ENCODE measurements at regions not wholly inside any gene's neighbourhood (a gene's known extent, or its start where the extent isn't known, plus 50 kb on each side); places are given as distances from the start of the nearest gene placed in this dataset.

DNA sequence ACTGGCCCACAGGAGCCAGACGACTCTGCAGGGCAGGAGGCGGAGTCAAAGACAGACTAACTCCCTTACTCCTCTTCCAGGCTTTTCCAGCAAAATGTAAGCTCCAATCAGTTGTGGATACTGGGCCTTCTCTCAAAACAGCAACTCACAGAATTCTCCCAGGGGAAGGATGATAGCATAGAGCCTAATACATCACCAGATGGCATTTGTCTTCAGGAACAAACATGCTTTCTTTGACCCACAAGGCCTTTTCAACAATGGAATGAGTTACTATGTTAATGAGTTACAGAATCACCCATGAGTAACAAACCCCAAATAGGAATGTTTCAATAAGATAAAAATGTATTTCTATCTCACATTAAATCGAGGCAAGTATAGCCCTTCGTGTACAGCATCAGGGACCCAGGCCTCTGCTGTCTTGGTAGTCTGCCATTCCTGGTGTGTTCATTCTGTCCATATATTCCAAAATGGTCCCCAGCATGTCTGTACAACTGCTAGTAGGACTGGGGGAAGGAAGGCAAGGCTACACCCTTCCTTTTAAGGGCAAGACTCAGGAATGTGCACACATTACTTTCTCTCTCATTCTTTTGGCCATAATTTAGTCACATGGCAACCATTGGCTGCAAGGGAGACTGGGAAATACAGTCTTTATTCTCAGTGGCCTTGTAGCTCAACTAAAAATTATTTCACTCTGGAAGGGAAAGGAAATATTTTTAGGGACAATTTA lies 76.4 kb downstream of the BOD1L2 start:
- no peak for TF ChIP-seq SIN3A (IDR thresholded peaks at IDR 0.05; ENCODE audit: borderline replicate concordance, insufficient read depth, low read length)
- TF ChIP-seq TAF1 (IDR thresholded peaks at IDR 0.05; ENCODE audit: borderline replicate concordance, insufficient read depth, low read length): no peak
- TF ChIP-seq POLR2AphosphoS5 (IDR thresholded peaks at IDR 0.05; ENCODE audit: low read depth, low read length): no peak
- TF ChIP-seq, protein P1, sequence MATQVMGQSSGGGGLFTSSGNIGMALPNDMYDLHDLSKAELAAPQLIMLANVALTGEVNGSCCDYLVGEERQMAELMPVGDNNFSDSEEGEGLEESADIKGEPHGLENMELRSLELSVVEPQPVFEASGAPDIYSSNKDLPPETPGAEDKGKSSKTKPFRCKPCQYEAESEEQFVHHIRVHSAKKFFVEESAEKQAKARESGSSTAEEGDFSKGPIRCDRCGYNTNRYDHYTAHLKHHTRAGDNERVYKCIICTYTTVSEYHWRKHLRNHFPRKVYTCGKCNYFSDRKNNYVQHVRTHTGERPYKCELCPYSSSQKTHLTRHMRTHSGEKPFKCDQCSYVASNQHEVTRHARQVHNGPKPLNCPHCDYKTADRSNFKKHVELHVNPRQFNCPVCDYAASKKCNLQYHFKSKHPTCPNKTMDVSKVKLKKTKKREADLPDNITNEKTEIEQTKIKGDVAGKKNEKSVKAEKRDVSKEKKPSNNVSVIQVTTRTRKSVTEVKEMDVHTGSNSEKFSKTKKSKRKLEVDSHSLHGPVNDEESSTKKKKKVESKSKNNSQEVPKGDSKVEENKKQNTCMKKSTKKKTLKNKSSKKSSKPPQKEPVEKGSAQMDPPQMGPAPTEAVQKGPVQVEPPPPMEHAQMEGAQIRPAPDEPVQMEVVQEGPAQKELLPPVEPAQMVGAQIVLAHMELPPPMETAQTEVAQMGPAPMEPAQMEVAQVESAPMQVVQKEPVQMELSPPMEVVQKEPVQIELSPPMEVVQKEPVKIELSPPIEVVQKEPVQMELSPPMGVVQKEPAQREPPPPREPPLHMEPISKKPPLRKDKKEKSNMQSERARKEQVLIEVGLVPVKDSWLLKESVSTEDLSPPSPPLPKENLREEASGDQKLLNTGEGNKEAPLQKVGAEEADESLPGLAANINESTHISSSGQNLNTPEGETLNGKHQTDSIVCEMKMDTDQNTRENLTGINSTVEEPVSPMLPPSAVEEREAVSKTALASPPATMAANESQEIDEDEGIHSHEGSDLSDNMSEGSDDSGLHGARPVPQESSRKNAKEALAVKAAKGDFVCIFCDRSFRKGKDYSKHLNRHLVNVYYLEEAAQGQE (IDR thresholded peaks at IDR 0.05; ENCODE audit: insufficient read depth in 1 of 2, low read depth in 2 of 2, low read length in 2 of 2): no peak
- TF ChIP-seq FOXP2 (optimal IDR thresholded peaks at IDR 0.05; ENCODE audit: borderline replicate concordance, extremely low read depth, extremely low read length, insufficient read depth): no peak

DNA sequence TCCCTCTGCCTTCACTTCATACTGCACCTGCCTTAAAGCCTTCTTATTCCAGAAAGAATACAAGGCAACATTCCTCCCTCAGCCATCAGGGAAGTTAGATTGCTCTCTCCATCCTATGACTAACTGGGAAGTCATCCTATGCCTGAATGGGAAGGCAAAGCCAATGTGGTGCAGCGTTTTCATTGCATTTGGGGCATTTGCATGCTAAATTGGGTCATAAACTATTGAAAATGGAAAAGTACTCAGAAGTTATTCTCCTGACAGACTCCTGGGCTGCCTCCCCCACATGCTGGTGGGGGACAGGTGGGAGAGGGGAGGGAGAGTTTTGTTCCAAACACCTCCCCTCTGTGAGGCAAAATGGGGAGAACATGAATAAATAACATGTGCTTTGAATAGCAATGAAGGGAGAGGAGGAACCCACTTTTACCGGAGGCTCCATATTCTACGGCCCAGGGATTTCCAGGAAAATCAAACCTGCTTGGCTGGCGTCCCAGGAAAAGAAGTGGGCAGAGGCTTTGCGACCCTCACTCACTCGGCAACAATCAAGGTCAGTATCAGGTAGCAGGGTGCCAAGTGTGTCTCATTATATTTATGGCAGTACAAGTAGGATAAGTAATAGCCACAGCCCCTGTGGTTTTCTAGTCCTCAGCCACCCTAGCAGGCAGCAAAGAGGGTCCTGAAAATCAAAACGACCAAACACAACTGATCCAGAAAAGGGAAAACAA lies 84.1 kb downstream of the BOD1L2 start:
- no peak for TF ChIP-seq FOXP2 (optimal IDR thresholded peaks at IDR 0.05; ENCODE audit: borderline replicate concordance, extremely low read depth, extremely low read length, insufficient read depth)
- TF ChIP-seq SIN3A (IDR thresholded peaks at IDR 0.05; ENCODE audit: borderline replicate concordance, insufficient read depth, low read length): no peak
- TF ChIP-seq, protein P1 (IDR thresholded peaks at IDR 0.05; ENCODE audit: insufficient read depth in 1 of 2, low read depth in 2 of 2, low read length in 2 of 2): no peak
- TF ChIP-seq POLR2AphosphoS5 (IDR thresholded peaks at IDR 0.05; ENCODE audit: low read depth, low read length): no peak
- no peak for TF ChIP-seq TAF1 (IDR thresholded peaks at IDR 0.05; ENCODE audit: borderline replicate concordance, insufficient read depth, low read length)

DNA sequence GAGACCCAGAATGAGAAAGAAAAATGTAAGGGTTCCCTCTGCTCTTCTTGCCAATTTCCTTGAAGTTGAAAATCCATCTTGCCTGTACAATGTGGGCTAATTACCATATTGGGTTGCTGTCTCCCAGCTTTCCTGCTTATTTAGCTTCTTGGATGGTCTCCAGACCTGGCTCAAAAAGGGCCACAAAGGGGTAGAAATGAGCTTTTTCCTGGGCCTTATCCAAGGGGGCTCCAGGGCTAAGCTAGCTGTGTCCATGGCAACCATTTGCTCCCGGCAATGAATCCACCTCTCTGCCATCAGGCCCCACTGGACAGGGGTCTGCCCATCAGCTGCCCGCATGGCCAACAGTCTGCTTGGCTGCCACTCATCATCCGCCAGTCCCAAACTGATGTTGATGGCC lies 85.0 kb downstream of the BOD1L2 start:
- TF ChIP-seq, protein P1 (IDR thresholded peaks at IDR 0.05; ENCODE audit: insufficient read depth in 1 of 2, low read depth in 2 of 2, low read length in 2 of 2): no peak
- TF ChIP-seq POLR2AphosphoS5 (IDR thresholded peaks at IDR 0.05; ENCODE audit: low read depth, low read length): no peak
- TF ChIP-seq SIN3A (IDR thresholded peaks at IDR 0.05; ENCODE audit: borderline replicate concordance, insufficient read depth, low read length): no peak
- no peak for TF ChIP-seq TAF1 (IDR thresholded peaks at IDR 0.05; ENCODE audit: borderline replicate concordance, insufficient read depth, low read length)
- no peak for TF ChIP-seq FOXP2 (optimal IDR thresholded peaks at IDR 0.05; ENCODE audit: borderline replicate concordance, extremely low read depth, extremely low read length, insufficient read depth)

DNA sequence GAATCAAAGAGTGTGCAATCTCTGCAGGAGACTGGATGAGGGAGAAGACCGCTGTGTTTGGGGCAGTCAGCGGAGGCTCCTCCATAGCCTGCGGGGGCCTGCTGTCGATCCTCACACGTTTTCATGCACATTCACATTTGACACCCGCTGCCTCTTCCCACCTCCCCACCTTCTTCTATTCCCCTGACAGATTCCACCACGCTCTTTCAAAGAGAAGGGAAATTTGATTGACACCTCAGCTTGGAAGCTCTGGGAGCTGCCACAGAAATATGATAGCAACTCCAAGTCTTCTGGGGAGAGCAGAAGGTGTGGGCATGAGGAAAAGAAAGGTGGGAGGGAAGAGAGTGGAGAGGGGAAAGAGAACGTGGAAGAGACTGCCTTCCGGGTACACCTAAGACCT lies 87.5 kb downstream of the BOD1L2 start:
- no peak for TF ChIP-seq FOXP2 (optimal IDR thresholded peaks at IDR 0.05; ENCODE audit: borderline replicate concordance, extremely low read depth, extremely low read length, insufficient read depth)
- TF ChIP-seq POLR2AphosphoS5 (IDR thresholded peaks at IDR 0.05; ENCODE audit: low read depth, low read length): no peak
- no peak for TF ChIP-seq SIN3A (IDR thresholded peaks at IDR 0.05; ENCODE audit: borderline replicate concordance, insufficient read depth, low read length)
- TF ChIP-seq TAF1 (IDR thresholded peaks at IDR 0.05; ENCODE audit: borderline replicate concordance, insufficient read depth, low read length): no peak
- TF ChIP-seq, protein P1 (IDR thresholded peaks at IDR 0.05; ENCODE audit: insufficient read depth in 1 of 2, low read depth in 2 of 2, low read length in 2 of 2): no peak

Measured in PFSK-1 (cell line).